Left lung (tissue), 4 donors: ENCODE measurements at regions not wholly inside any gene's neighbourhood (a gene's known extent, or its start where the extent isn't known, plus 50 kb on each side); places are given as distances from the start of the nearest gene placed in this dataset.
A peak's percentile ranks its signal among the peaks of the same experiment; 100 is the strongest.

Experiments used
- ATAC-seq: fragments of 200-7000 bp; cut with Tn5 transposase; one replicate; pipeline ENCODE4 v1.9.1; 2020; ENCODE audit warnings: moderate library complexity
- DNase-seq, 4 donors: peaks; one replicate each; pipeline ENCODE4 v3.0.0-alpha.2; 2013 to 2020
- H3K27ac ChIP-seq, 2 donors: fragments of 200-600 bp; sonication (generic) in 1 of 2; one replicate each; pipeline versions ENCODE4 v1.5.0 to v1.8.0; 2020 to 2021
- H3K27me3 ChIP-seq, 2 donors: fragments of 200-600 bp; sonication (generic) in 1 of 2; one replicate each; pipeline versions ENCODE4 v1.5.0 to v1.8.0; 2020 to 2021
- H3K36me3 ChIP-seq, 2 donors: fragments of 200-600 bp; sonication (generic) in 1 of 2; one replicate each; pipeline versions ENCODE4 v1.5.0 to v1.8.0; 2020 to 2021
- H3K4me1 ChIP-seq, 2 donors: fragments of 200-600 bp; one replicate each; pipeline ENCODE4 v1.8.0; 2021
- H3K4me3 ChIP-seq, 2 donors: fragments of 200-600 bp; sonication (generic) in 1 of 2; one replicate each; pipeline versions ENCODE4 v1.5.0 to v1.8.0; 2020 to 2021; ENCODE audit warnings: mild to moderate bottlenecking in 1 of 2
- H3K9me3 ChIP-seq, 2 donors: fragments of 200-600 bp; sonication (generic) in 1 of 2; one replicate each; pipeline versions ENCODE4 v1.5.0 to v1.8.0; 2020 to 2021
- intact Hi-C, 2 donors: fragments of 100-400 bp; cut with DNase I; formaldehyde crosslinking; loops; one replicate each; pipeline versions ENCODE4 v1.11.2 to v1.14.2; 2022
- TF ChIP-seq, protein P1 (sequence below), 2 donors: fragments of 200-600 bp; sonication (generic) in 1 of 2; IDR thresholded peaks; one replicate each; pipeline versions ENCODE4 v1.5.0 to v1.8.0; 2021; ENCODE audit warnings: antibody characterized with exemption in 2 of 2
- donor health status: DM: no; HTN: yes; CAD: no.
- donor health status: DM: no; HTN: no; CAD: no.

DNA sequence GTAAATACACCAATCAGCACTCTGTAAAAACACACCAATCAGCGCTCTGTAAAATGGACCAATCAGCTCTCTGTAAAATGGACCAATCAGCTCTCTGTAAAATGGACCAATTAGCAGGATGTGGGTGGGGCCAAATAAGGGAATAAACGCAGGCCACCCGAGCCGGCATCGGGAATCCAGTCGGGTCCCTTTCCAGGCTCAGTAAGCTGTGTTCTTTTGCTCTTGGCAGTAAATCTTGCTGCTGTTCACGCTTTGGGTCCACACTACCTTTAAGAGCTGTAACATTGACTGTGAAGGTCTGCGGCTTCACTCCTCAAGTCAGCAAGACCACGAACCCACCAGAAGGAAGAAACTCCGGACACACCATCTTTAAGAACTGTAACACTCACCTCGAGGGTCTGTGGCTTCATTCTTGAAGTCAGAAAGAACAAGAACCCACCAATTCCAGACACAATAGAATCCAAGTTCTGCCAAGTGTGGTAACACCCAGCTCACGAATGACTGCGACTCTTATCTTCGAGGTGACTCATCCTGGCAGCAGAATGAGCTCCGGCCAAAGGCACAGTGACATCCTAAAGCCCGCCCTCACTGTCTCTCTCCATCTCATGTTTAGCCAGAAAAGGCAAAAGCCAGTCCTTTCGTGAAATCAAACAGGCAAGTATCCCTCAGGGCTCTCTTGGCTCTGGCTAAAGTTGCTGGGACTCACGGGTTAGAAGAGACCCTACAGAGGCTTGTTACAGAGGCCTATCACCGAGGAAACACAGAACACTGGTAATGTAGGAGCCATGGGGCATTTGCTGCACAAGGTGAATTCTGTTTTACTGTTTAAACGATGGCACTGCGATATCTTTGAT, 155.2 kb downstream of the FAM43A start:
- intact Hi-C loops, result no loop called here
- H3K36me3 ChIP-seq, result no peaks in the 10 kb centered on the region
- H3K27ac ChIP-seq, result peak overlapping the region in 1 of 2 donors; percentile 18
- H3K4me3 ChIP-seq, result no peak overlapping the region
- no peak for DNase-seq
- peaks cover 0 to 3% of the 10 kb centered on the region in 2 donors for H3K4me1 ChIP-seq
- H3K9me3 ChIP-seq, result no peaks in the 10 kb centered on the region
- TF ChIP-seq, protein P1, sequence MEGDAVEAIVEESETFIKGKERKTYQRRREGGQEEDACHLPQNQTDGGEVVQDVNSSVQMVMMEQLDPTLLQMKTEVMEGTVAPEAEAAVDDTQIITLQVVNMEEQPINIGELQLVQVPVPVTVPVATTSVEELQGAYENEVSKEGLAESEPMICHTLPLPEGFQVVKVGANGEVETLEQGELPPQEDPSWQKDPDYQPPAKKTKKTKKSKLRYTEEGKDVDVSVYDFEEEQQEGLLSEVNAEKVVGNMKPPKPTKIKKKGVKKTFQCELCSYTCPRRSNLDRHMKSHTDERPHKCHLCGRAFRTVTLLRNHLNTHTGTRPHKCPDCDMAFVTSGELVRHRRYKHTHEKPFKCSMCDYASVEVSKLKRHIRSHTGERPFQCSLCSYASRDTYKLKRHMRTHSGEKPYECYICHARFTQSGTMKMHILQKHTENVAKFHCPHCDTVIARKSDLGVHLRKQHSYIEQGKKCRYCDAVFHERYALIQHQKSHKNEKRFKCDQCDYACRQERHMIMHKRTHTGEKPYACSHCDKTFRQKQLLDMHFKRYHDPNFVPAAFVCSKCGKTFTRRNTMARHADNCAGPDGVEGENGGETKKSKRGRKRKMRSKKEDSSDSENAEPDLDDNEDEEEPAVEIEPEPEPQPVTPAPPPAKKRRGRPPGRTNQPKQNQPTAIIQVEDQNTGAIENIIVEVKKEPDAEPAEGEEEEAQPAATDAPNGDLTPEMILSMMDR (IDR thresholded peaks at IDR 0.05), result no peak
- no peaks in the 10 kb centered on the region for H3K27me3 ChIP-seq
- no peak for ATAC-seq

DNA sequence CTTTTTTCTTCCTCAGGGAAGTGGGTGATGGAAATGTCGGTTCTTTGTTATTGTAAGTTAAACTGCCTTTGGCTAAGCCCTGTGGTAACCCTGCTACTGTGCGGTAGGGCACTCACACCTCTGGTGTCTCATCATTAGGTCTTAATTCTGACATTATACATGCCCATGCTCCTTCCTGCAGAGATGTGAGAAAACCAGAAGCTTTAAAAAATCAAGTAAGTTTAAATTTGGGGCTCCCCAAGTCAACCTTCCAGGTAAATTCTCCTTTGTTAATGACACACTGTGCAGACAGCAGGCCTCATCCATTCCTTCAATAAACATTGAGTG, 155.8 kb downstream of the FAM43A start:
- no peak for DNase-seq
- peaks cover 0 to 3% of the 10 kb centered on the region in 2 donors for H3K4me1 ChIP-seq
- no peaks in the 10 kb centered on the region for H3K27me3 ChIP-seq
- no peak for ATAC-seq
- H3K36me3 ChIP-seq, result no peaks in the 10 kb centered on the region
- no peaks in the 10 kb centered on the region for H3K9me3 ChIP-seq
- H3K27ac ChIP-seq, result no peak overlapping the region
- H3K4me3 ChIP-seq, result no peak overlapping the region
- TF ChIP-seq, protein P1 (IDR thresholded peaks at IDR 0.05), result no peak
- intact Hi-C loops, result no loop called here

DNA sequence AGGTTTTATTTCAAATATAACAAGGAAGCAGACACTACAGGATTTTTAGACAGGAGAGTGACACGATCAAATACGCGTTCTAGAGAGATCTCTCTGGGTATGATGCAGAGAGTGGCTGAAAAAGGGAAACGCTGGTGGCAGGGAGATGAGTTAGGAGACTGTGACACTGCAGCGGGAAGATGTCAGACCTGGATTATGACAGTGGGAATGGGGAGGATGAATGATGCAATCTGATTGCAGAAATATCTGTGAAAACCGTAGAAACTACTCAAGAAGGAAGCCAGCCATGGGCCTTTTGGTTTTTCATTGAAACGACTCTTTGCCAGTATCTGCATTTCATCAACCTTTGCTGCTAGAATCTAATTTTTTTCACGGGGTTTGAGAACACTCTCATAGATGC, 157.9 kb downstream of the FAM43A start:
- Histone ChIP-seq H3K4me3 (no peak overlapping the region), H3K4me1 (peaks cover 0 to 3% of the 10 kb centered on the region in 2 donors), H3K9me3 (no peaks in the 10 kb centered on the region), H3K36me3 (no peaks in the 10 kb centered on the region), H3K27ac (no peak overlapping the region), H3K27me3 (no peaks in the 10 kb centered on the region)
- DNase-seq (no peak), ATAC-seq (no peak)
- TF ChIP-seq, protein P1 (IDR thresholded peaks at IDR 0.05), result no peak
- intact Hi-C loops, result no loop called here

DNA sequence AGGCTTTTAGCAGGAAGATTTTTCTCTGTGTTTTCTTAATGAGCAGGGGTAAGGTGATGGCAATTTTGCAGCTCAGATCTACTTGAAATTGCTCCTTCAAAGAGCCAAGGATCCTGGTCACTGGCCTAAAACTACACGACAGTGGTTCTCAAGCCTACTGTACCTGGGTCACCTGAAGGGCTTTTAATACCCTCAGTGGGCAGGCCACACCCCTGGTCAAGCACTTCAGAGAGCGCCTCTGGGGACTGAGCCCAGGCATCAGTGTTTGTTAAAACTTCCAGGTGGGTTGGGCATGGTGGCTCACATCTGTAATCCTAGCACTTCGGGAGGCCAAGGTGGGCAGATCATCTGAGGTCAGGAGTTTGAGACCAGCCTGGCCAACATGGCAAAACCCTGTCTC, 158.4 kb downstream of the FAM43A start:
- TF ChIP-seq, protein P1 (IDR thresholded peaks at IDR 0.05), result no peak
- Histone ChIP-seq H3K27me3 (no peaks in the 10 kb centered on the region), H3K4me1 (peaks cover 0 to 3% of the 10 kb centered on the region in 2 donors), H3K4me3 (no peak overlapping the region), H3K36me3 (no peaks in the 10 kb centered on the region), H3K9me3 (no peaks in the 10 kb centered on the region), H3K27ac (no peak overlapping the region)
- DNase-seq, result no peak
- peak; percentile 74 for ATAC-seq
- intact Hi-C loops, result no loop called here

DNA sequence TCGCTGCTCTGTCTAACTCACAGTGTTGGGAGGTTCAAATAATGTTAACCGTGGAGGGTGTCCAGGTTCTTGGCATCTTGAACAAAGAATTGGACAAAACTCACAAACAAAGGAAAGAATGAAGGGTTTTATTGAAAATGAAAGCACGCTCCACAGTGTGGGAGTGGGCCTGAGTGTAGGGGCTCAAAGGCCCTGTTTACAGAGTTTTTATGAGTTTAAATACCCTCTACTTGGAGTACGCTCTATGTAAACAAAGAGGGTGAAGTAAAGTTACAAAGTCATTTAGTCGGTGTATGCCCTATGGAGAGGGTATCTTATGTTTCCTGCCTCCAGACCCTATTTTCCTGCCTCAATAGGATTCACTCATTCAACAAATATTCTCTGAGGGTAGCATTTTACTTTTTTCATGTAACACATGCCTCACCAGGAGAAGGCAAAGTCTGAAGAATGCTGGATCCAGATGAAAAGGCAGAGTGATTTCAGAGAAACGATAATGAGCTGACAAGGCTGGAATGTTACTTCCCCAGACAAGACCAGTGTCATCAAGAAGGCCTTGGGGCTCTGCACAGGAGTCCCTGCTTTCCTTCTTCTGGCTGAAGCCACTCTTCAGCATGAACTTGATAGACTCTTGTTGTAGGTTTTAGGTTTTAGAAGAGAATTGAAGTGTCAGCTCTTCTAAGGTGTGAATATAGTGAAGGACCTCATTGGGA, 163.6 kb downstream of the FAM43A start:
- Histone ChIP-seq H3K27ac (no peak overlapping the region), H3K4me3 (no peak overlapping the region)
- intact Hi-C loops, result no loop called here

More for the DNA sequence above, 163.6 kb downstream of the FAM43A start:
- DNase-seq, result no peak
- Histone ChIP-seq H3K4me1 (peaks cover 0 to under 1% of the 10 kb centered on the region in 2 donors), H3K27me3 (no peaks in the 10 kb centered on the region), H3K36me3 (no peaks in the 10 kb centered on the region), H3K9me3 (no peaks in the 10 kb centered on the region)
- no peak for ATAC-seq
- TF ChIP-seq, protein P1 (IDR thresholded peaks at IDR 0.05), result no peak
